HL-60 (cell line): ENCODE measurements at regions not wholly inside any gene's neighbourhood (a gene's known extent, or its start where the extent isn't known, plus 50 kb on each side); places are given as distances from the start of the nearest gene placed in this dataset.

Experiments used
- CTCF ChIP-seq: IDR thresholded peaks from one replicate; pipeline ENCODE4 v1.5.1; 2011; ENCODE audit warnings: low read length, control low read depth, inconsistent platforms; ENCODE audit not compliant: insufficient read depth
- POLR2AphosphoS5 ChIP-seq: IDR thresholded peaks from 2 replicates; pipeline ENCODE4 v1.6.1; 2012; ENCODE audit warnings: low read depth

GRCh38 chr18:55650363-55650870 is 62.4 kb upstream of the TCF4 start:
- no peak for TF ChIP-seq CTCF
- no peak for TF ChIP-seq POLR2AphosphoS5
